ENCODE measurements at regions not wholly inside any gene's neighbourhood (a gene's known extent, or its start where the extent isn't known, plus 50 kb on each side); places are given as distances from the start of the nearest gene placed in this dataset.
"Not testable (repeated sequence)": the region's sequence is repeated elsewhere in the genome, so short reads cannot be mapped to it uniquely, and the experiment has no call there.

DNA sequence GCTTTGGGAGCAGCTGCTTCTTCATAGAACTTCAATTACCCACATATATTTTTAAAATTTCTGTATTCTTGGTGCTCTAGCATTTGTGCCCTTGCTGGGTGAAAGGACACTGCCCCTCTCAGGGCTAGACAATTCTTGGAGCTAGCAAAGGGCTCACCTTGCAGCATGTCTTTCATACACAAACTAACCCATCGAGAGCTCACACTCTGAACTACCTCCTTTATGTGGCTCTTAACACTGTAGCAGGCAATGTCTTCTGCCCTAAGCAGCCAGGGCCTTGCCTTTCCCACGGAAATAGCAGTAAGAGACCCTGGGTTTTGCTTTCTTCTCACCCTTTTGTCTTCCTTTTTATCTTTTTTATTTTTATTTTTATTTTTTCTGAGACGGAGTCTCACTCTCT is 234.0 kb downstream of the ACTR3 start:
- TF ChIP-seq CTCF (IDR thresholded peaks at IDR 0.05; ENCODE audit: control insufficient read depth, extremely low read depth, insufficient read depth): no peak
- no peak for DNase-seq (ENCODE audit: low read depth)
- H3K4me3 ChIP-seq (ENCODE audit: low read depth, low read length): no peak overlapping the region

DNA sequence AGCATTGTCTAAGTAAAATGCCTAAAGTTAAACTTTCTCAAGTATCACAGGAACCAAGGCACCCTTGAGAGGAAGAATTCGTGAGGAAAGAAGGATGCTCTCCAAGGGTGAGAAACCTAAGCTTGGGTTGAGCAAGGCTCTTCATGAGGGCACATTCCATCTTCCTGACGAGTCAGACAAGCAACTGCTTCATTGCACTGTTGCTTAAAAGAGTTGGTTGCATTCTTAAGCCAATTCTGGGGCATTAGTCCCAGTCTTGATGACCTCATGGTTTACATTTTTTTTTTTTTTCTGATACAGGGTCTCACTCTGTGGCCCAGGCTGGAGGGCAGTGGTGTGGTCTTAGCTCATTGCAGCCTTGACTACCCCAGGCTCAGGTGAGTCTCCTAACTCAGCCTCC is 237.5 kb downstream of the ACTR3 start:
- no peak overlapping the region for H3K4me3 ChIP-seq (ENCODE audit: low read depth, low read length)
- no peak for TF ChIP-seq CTCF (IDR thresholded peaks at IDR 0.05; ENCODE audit: control insufficient read depth, extremely low read depth, insufficient read depth)
- DNase-seq (ENCODE audit: low read depth): no peak

DNA sequence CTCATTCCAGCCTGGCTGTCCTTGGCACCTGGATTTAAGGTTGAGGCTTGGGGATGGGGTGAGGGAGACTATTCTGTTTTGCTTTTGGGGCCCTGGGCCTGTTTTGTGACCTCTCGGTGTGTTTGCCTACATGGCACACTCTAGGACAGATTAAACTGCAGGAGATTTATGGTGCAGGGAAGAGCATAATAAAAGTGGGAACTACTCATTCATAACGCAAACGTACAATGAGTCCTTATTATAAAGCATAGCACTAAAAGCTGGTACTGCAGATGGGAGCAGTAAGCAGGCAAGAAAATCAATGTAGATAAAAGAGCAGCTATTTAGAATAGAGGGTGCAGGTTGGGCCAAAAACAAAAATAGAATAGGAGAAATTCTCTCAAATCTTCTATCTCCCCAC is 238.4 kb downstream of the ACTR3 start:
- no peak for TF ChIP-seq CTCF (IDR thresholded peaks at IDR 0.05; ENCODE audit: control insufficient read depth, extremely low read depth, insufficient read depth)
- no peak for DNase-seq (ENCODE audit: low read depth)
- H3K4me3 ChIP-seq (ENCODE audit: low read depth, low read length): no peak overlapping the region

GRCh38 chr2:114128725-114129124 is 238.8 kb downstream of the ACTR3 start:
- TF ChIP-seq CTCF (IDR thresholded peaks at IDR 0.05; ENCODE audit: control insufficient read depth, extremely low read depth, insufficient read depth): no peak
- no peak overlapping the region for H3K4me3 ChIP-seq (ENCODE audit: low read depth, low read length)
- no peak for DNase-seq (ENCODE audit: low read depth)

GRCh38 chr2:114132050-114132449 is 242.2 kb downstream of the ACTR3 start:
- not testable (repeated sequence) for DNase-seq (ENCODE audit: low read depth); H3K4me3 ChIP-seq (ENCODE audit: low read depth, low read length)

- no peak for DNase-seq (ENCODE audit: low read depth)
- TF ChIP-seq CTCF (IDR thresholded peaks at IDR 0.05; ENCODE audit: control insufficient read depth, extremely low read depth, insufficient read depth): no peak
- H3K4me3 ChIP-seq (ENCODE audit: low read depth, low read length): no peak overlapping the region
These were observed 244.3 kb downstream of the ACTR3 start for GRCh38 chr2:114134146-114134545.

GRCh38 chr2:114139542-114139941 is 249.7 kb downstream of the ACTR3 start:
- DNase-seq (ENCODE audit: low read depth): no peak
- no peak for TF ChIP-seq CTCF (IDR thresholded peaks at IDR 0.05; ENCODE audit: control insufficient read depth, extremely low read depth, insufficient read depth)
- no peak overlapping the region for H3K4me3 ChIP-seq (ENCODE audit: low read depth, low read length)

All from LNCaP clone FGC (cell line).